22Rv1 (cell line): ENCODE measurements at regions not wholly inside any gene's neighbourhood (a gene's known extent, or its start where the extent isn't known, plus 50 kb on each side); places are given as distances from the start of the nearest gene placed in this dataset.

Experiments used
- ZFX ChIP-seq: fragments of 450-650 bp; IDR thresholded peaks from 2 replicates; pipeline ENCODE4 v1.6.1; 2017; ENCODE audit warnings: antibody characterized with exemption, borderline replicate concordance
- TF ChIP-seq, protein P1 (sequence below): fragments of 450-650 bp; IDR thresholded peaks from 2 replicates; pipeline ENCODE4 v1.5.1; 2017; ENCODE audit warnings: mild to moderate bottlenecking

DNA sequence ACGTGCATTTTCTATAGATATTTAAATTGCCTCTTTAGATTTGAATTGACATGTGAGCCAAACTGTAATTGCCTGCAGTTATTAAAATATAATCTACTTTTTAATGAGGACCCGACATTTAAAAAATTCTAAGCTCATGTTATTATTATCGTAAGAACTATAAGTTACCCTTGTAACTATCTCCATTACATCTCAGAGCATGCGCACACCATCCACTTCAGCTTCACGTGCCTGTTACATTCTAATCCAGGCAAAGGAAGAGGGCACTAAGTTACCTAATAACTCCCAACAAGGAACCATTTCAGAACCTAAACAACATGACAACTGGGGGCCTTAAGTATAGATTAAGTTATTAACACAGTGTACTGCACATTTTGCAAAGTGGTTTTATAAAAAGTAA lies 509.0 kb upstream of the DPP6 start:
- TF ChIP-seq, protein P1, sequence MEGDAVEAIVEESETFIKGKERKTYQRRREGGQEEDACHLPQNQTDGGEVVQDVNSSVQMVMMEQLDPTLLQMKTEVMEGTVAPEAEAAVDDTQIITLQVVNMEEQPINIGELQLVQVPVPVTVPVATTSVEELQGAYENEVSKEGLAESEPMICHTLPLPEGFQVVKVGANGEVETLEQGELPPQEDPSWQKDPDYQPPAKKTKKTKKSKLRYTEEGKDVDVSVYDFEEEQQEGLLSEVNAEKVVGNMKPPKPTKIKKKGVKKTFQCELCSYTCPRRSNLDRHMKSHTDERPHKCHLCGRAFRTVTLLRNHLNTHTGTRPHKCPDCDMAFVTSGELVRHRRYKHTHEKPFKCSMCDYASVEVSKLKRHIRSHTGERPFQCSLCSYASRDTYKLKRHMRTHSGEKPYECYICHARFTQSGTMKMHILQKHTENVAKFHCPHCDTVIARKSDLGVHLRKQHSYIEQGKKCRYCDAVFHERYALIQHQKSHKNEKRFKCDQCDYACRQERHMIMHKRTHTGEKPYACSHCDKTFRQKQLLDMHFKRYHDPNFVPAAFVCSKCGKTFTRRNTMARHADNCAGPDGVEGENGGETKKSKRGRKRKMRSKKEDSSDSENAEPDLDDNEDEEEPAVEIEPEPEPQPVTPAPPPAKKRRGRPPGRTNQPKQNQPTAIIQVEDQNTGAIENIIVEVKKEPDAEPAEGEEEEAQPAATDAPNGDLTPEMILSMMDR = no peak
- TF ChIP-seq ZFX = no peak
